GM12864 (cell line): ENCODE measurements at regions not wholly inside any gene's neighbourhood (a gene's known extent, or its start where the extent isn't known, plus 50 kb on each side); places are given as distances from the start of the nearest gene placed in this dataset.

Experiments used
- DNase-seq: peaks from one replicate; pipeline ENCODE4 v3.0.0-alpha.2; 2011; ENCODE audit warnings: low read depth
- H3K4me3 ChIP-seq: 2 replicates; pipeline ENCODE4 v1.5.1; 2011; ENCODE audit warnings: mild to moderate bottlenecking, low read depth, low read length, control low read depth
- CTCF ChIP-seq: IDR thresholded peaks from 2 replicates; pipeline ENCODE4 v1.5.1; 2011; ENCODE audit warnings: low read depth, mild to moderate bottlenecking, moderate library complexity, low read length, control low read depth, inconsistent platforms; ENCODE audit errors: missing control alignments

GRCh38 chr2:195596840-195597239, 60.2 kb upstream of the SLC39A10 start:
- no peak for DNase-seq
- no peak overlapping the region for H3K4me3 ChIP-seq
- no peak for TF ChIP-seq CTCF

- no peak overlapping the region for H3K4me3 ChIP-seq
- no peak for TF ChIP-seq CTCF
- DNase-seq, result no peak
These were observed 61.2 kb upstream of the SLC39A10 start for GRCh38 chr2:195595825-195596224.

GRCh38 chr2:195594919-195595694, 61.9 kb upstream of the SLC39A10 start:
- H3K4me3 ChIP-seq, result no peak overlapping the region
- no peak for TF ChIP-seq CTCF
- no peak for DNase-seq

- no peak for DNase-seq
- TF ChIP-seq CTCF, result no peak
- H3K4me3 ChIP-seq, result no peak overlapping the region
These were observed 62.8 kb upstream of the SLC39A10 start for GRCh38 chr2:195594248-195594647.

GRCh38 chr2:195592105-195592504, 64.9 kb upstream of the SLC39A10 start:
- no peak overlapping the region for H3K4me3 ChIP-seq
- no peak for TF ChIP-seq CTCF
- no peak for DNase-seq

GRCh38 chr2:195590861-195591205, 66.2 kb upstream of the SLC39A10 start:
- DNase-seq, result no peak
- TF ChIP-seq CTCF, result no peak
- H3K4me3 ChIP-seq, result no peak overlapping the region

- DNase-seq, result no peak
- TF ChIP-seq CTCF, result no peak
- H3K4me3 ChIP-seq, result no peak overlapping the region
These were observed 66.7 kb upstream of the SLC39A10 start for GRCh38 chr2:195590199-195590860.
